ENCODE measurements at regions not wholly inside any gene's neighbourhood (a gene's known extent, or its start where the extent isn't known, plus 50 kb on each side); places are given as distances from the start of the nearest gene placed in this dataset.

- TF ChIP-seq CTCF (IDR thresholded peaks at IDR 0.05 in 2 of 3, conservative IDR thresholded peaks at IDR 0.05 in 1 of 3; ENCODE audit: borderline replicate concordance in 1 of 3, insufficient read depth in 1 of 3, low read depth in 2 of 3, low read length in 2 of 3) (no peak), EZH2 (IDR thresholded peaks at IDR 0.05) (no peak), POLR2AphosphoS5 (IDR thresholded peaks at IDR 0.05; ENCODE audit: low read depth, low read length) (no peak), RAD21 (IDR thresholded peaks at IDR 0.05; ENCODE audit: low read depth) (no peak), POLR2A (IDR thresholded peaks at IDR 0.05; ENCODE audit: borderline replicate concordance, extremely low read depth, insufficient read depth, insufficient read length) (no peak)
Observed at GRCh38 chr16:79419148-79419547, 181.4 kb downstream of the MAF start.
